ENCODE measurements at regions not wholly inside any gene's neighbourhood (a gene's known extent, or its start where the extent isn't known, plus 50 kb on each side); places are given as distances from the start of the nearest gene placed in this dataset.

DNA sequence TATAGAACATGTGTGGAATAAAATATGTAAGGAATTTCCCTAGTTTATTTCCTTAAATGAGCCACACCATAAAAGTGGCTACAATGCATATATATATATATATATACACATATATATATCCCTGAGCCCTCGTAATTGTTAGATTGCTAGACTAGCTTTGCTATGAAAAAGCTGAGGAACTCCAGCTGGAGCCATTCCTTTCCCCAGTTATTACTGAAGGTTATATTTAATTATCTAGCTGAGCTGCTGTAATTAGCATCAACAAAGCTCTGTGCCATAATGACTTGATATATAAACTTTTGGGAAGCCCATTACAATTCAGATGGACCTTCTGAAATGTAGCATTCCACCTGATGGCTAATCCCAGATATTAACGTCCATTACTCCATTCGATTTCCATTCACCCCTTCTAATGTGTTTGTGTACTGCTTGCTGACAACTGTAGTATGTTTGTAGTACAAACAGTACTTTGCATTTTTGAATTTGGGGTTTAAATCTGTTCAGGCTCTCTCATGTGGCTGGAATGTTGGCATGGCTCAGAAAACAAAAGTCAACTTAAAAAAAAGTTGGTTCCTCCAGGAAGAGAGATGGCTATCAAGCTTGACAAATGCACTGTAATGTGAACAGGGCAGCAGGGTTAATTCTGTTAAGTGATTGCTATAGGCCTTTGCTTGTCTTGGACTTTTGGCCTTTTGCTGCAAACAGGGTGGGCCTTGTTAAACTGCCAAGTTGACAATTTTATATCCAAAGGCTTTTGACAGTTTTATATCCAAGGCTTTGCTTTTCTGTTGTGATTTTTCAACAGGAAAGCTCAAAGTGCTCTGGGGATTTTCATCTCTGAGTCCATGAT, 170.0 kb downstream of the LTN1 start:
- Histone ChIP-seq H3K9me3 (no peaks in the 10 kb centered on the region), H3K4me1 (peaks cover 0 to 7% (median 3%) of the 10 kb centered on the region in 4 donors), H3K27me3 (no peaks in the 10 kb centered on the region), H3K4me3 (no peak overlapping the region), H3K27ac (peak overlapping the region in 3 of 4 donors; percentile 44 to 70 (median 56)), H3K36me3 (no peaks in the 10 kb centered on the region)
- TF ChIP-seq POLR2A (IDR thresholded peaks at IDR 0.05): no peak
- TF ChIP-seq, protein P1, sequence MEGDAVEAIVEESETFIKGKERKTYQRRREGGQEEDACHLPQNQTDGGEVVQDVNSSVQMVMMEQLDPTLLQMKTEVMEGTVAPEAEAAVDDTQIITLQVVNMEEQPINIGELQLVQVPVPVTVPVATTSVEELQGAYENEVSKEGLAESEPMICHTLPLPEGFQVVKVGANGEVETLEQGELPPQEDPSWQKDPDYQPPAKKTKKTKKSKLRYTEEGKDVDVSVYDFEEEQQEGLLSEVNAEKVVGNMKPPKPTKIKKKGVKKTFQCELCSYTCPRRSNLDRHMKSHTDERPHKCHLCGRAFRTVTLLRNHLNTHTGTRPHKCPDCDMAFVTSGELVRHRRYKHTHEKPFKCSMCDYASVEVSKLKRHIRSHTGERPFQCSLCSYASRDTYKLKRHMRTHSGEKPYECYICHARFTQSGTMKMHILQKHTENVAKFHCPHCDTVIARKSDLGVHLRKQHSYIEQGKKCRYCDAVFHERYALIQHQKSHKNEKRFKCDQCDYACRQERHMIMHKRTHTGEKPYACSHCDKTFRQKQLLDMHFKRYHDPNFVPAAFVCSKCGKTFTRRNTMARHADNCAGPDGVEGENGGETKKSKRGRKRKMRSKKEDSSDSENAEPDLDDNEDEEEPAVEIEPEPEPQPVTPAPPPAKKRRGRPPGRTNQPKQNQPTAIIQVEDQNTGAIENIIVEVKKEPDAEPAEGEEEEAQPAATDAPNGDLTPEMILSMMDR (IDR thresholded peaks at IDR 0.05): no peak
- DNase-seq: no peak

DNA sequence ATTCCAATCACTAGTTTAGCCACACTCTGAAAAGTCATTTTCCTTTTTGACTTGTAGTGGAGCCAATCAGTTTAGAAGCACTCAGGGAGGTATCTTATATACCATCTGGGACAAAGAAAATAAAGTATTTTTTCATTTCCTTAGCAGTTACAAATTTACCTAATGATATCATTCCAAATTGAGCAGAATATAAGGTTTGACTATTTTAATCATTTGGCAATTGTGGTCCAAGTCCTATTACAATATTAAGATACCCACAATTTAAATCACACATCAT, 170.6 kb downstream of the LTN1 start:
- Histone ChIP-seq H3K27ac (peak overlapping the region in 3 of 4 donors; percentile 43 to 70 (median 44)), H3K27me3 (no peaks in the 10 kb centered on the region)

DNA sequence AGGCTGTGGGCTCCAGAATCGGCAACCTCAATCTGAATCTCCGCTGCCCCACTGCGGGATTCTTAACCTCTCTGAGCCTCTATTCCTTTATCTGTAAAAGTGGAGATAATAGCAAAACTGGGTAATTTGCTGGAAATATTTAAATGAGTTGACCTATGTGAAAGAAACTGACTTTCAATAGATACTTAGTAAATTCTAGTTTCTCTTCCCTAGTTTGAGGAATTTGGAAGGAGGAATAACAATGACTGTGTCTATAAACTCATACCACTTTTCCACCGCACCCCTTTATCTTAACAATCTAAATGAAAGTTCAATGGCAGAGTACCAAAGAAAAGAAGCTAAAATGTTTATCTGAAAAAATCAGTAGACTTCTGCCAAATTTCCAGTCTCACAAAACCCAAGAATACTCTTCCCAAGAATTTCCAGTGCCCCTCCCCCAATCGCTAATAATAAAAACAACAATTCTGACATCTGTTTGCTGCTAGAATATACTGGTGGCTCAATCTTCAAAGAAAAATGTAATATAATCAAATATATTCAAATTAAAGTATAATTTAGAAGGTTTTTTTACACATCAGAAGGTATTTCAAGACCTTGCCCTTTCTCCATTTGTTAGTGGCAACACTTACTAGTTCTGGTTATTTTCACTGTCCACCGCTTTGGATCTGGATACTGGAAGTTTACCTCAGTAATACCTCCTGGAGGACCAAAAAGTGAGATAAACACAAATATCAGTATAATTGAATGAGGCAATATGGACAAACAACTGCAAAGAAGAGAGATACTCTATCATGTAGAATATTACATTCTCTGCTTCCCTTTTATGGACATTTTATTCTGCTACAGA, 171.2 kb downstream of the LTN1 start:
- Histone ChIP-seq H3K27ac (peak overlapping the region in 3 of 4 donors; percentile 43 to 70 (median 44)), H3K36me3 (no peaks in the 10 kb centered on the region), H3K9me3 (no peaks in the 10 kb centered on the region), H3K4me3 (no peak overlapping the region), H3K27me3 (no peaks in the 10 kb centered on the region), H3K4me1 (peaks cover 0 to 7% (median 3%) of the 10 kb centered on the region in 4 donors)
- no peak for DNase-seq
- no peak for TF ChIP-seq POLR2A (IDR thresholded peaks at IDR 0.05)
- TF ChIP-seq, protein P1 (IDR thresholded peaks at IDR 0.05): no peak

More for the DNA sequence above, 170.6 kb downstream of the LTN1 start:
- Histone ChIP-seq H3K4me1 (peaks cover 0 to 7% (median 3%) of the 10 kb centered on the region in 4 donors), H3K9me3 (no peaks in the 10 kb centered on the region), H3K4me3 (no peak overlapping the region), H3K36me3 (no peaks in the 10 kb centered on the region)
- TF ChIP-seq, protein P1 (IDR thresholded peaks at IDR 0.05): no peak
- no peak for TF ChIP-seq POLR2A (IDR thresholded peaks at IDR 0.05)
- no peak for DNase-seq

DNA sequence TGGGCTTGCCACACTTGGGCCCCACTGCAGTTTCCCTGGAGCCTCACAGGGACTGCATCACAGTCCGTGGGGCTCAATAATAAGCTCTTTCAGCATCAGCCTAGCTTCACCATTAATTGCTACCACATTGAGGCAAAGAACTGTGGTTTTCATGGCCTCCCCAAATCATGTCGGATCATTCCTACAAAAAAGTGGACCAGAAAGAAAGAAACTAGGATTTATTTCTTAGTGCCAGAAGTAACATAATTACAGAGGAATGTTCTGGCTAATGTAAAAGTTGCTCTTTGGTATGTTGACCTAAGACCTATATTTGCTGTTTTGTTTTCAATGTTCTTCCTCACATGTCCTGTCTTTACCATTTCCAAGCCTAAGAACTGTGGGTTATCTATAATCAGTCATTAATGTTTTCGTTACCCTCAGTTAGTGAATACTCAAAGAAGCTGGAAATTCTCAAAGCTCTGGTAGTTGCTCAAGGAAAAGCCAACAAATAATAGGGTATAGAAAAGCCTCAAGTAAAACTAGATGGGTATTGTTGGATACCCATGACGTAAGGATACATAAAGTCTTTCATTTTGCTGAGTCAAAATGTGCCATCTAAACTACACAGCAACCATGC, 173.9 kb downstream of the LTN1 start:
- Histone ChIP-seq H3K9me3 (no peaks in the 10 kb centered on the region), H3K4me3 (no peak overlapping the region), H3K27me3 (no peaks in the 10 kb centered on the region), H3K36me3 (no peaks in the 10 kb centered on the region), H3K4me1 (peaks cover 0 to 7% (median 3%) of the 10 kb centered on the region in 4 donors), H3K27ac (no peak overlapping the region)
- DNase-seq: no peak
- TF ChIP-seq, protein P1 (IDR thresholded peaks at IDR 0.05): no peak
- TF ChIP-seq POLR2A (IDR thresholded peaks at IDR 0.05): no peak

DNA sequence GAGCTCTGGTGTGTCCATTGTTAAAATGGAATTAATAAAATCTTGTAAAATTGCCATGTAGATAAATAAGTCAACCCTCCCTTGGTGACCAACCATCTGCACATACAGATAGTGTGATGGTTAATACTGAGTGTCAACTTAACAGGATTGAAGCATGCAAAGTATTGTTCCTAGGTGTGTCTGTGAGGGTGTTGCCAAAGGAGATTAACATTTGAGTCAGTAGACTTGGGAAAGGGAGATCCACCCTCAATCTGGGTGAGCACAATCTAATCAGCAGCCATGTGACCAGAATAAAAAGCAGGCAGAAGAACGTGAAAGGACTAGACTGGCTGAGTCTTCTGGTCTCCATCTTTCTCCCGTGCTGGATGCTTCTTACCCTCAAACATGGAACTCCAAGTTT, 174.8 kb downstream of the LTN1 start:
- no peak for DNase-seq
- Histone ChIP-seq H3K9me3 (no peaks in the 10 kb centered on the region), H3K27me3 (no peaks in the 10 kb centered on the region), H3K36me3 (no peaks in the 10 kb centered on the region), H3K4me1 (peaks cover 0 to 6% (median 3%) of the 10 kb centered on the region in 4 donors), H3K27ac (no peak overlapping the region), H3K4me3 (no peak overlapping the region)
- TF ChIP-seq, protein P1 (IDR thresholded peaks at IDR 0.05): no peak
- TF ChIP-seq POLR2A (IDR thresholded peaks at IDR 0.05): no peak
